Retinal pigment epithelial cell (primary cell): ENCODE measurements at regions not wholly inside any gene's neighbourhood (a gene's known extent, or its start where the extent isn't known, plus 50 kb on each side); places are given as distances from the start of the nearest gene placed in this dataset.

ENCODE experiments used
- DNase-seq: peaks from one replicate; pipeline ENCODE4 v3.0.0-alpha.2; 2010; ENCODE audit warnings: low read depth
- H3K4me3 ChIP-seq: 2 replicates; pipeline ENCODE4 v1.5.1; 2011; ENCODE audit warnings: mild to moderate bottlenecking, low read length, control low read depth, moderate library complexity
- TF ChIP-seq, protein P1 (sequence below): conservative IDR thresholded peaks from 2 replicates; pipeline ENCODE4 v1.5.1; 2011; ENCODE audit warnings: low read depth, low read length, control low read depth, inconsistent platforms

- no peak for DNase-seq
- TF ChIP-seq, protein P1, sequence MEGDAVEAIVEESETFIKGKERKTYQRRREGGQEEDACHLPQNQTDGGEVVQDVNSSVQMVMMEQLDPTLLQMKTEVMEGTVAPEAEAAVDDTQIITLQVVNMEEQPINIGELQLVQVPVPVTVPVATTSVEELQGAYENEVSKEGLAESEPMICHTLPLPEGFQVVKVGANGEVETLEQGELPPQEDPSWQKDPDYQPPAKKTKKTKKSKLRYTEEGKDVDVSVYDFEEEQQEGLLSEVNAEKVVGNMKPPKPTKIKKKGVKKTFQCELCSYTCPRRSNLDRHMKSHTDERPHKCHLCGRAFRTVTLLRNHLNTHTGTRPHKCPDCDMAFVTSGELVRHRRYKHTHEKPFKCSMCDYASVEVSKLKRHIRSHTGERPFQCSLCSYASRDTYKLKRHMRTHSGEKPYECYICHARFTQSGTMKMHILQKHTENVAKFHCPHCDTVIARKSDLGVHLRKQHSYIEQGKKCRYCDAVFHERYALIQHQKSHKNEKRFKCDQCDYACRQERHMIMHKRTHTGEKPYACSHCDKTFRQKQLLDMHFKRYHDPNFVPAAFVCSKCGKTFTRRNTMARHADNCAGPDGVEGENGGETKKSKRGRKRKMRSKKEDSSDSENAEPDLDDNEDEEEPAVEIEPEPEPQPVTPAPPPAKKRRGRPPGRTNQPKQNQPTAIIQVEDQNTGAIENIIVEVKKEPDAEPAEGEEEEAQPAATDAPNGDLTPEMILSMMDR: peak; percentile 77
- no peak overlapping the region for H3K4me3 ChIP-seq
Observed at GRCh38 chr6:9412951-9413559, 977.7 kb upstream of the SLC35B3 start.

DNA sequence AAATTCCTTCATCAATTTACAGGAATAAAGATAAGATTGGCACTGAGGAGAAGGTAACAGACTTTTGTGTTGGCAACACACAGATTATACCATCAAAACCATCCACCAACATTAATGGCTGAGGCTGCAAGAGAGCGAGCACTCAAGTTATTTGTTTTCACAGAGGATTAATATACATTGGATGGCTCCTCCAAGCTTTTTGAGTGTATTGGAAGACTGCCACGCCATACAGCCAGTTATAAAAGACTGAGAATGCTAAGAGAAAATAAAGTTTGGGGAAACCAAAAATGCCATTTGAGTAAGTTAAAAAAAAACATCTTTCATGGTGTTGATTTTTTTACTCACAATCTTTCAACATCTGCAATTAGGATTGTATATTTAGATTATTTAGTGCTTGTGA lies 973.8 kb upstream of the SLC35B3 start:
- no peak overlapping the region for H3K4me3 ChIP-seq
- no peak for DNase-seq
- TF ChIP-seq, protein P1: no peak

GRCh38 chr6:9408402-9409117 lies 973.2 kb upstream of the SLC35B3 start:
- no peak for DNase-seq
- H3K4me3 ChIP-seq: no peak overlapping the region
- TF ChIP-seq, protein P1: no peak

DNA sequence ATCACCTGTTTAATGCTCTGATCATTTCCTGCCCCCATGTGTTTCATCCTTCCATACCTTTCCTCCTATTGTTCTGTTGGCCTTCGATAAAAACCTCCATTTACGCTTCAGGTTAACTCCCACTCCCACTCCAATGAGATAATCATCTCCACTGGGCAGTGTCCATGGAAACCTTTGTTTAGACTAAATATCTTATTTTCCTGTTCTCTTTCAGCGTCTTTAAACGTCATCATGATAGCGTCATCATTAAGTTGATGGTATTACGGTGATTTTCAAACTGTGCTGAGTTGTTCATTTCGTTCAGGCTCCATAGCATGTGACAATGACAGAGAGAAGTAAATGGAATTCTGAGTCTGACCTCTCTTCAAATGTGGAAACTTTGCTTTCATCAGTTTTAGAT lies 970.5 kb upstream of the SLC35B3 start:
- no peak overlapping the region for H3K4me3 ChIP-seq
- DNase-seq: no peak
- TF ChIP-seq, protein P1: no peak

- no peak overlapping the region for H3K4me3 ChIP-seq
- TF ChIP-seq, protein P1: no peak
- DNase-seq: peak; percentile 50
Observed at GRCh38 chr6:9405369-9405768, 970.0 kb upstream of the SLC35B3 start.

DNA sequence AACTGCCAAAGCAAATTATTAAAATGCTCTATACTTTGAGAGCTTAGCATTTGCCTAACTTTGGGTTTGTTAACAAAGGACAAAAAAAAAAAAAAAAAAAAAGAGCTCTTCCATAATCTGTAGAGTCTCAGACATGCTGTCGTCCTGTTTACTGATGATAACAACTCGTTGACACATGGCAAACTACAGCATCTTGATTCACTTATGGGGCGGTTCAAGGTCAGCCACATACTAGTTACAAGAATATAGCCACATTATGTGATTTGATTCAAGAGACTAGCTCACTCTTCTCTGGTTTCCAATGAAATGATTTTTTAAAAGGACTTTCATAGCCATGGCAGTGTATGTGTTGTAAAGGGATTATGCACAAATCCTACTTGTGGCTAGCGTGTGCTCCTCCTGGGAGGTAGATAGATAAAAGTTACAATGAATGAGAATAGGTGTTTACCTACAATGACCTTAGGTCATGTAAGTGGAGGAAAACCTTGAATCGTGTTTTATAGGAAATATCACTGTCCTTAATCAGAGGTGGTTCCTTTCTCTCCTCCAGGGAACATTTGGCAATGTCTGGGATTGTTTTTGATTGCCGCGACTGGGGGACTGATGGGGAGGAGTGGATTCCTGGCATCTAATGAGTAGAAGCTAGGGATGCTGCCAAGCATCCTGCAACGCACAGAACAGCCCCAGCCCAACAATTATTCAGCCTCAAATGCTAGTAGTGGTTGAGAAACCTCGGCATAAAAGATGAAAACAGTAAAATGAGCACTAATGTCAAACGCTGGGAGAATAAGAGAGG lies 969.2 kb upstream of the SLC35B3 start:
- H3K4me3 ChIP-seq: no peak overlapping the region
- TF ChIP-seq, protein P1: no peak
- no peak for DNase-seq
